IMR-90 (cell line): ENCODE measurements at regions not wholly inside any gene's neighbourhood (a gene's known extent, or its start where the extent isn't known, plus 50 kb on each side); places are given as distances from the start of the nearest gene placed in this dataset.

Experiments
- ATAC-seq: fragments of 200-7000 bp; cut with Tn5 transposase; 2 replicates; pipeline ENCODE4 v1.9.1; 2020; ENCODE audit warnings: low read depth, mild to moderate bottlenecking, moderate library complexity
- BruUV-seq: library from RNA; stranded (reverse); fragments of 400-500 nt; replicated peaks from 2 replicates; lab custom pipeline; 2021; lab: Mats Ljungman, UMichigan
- CTCF ChIA-PET: fragments of 300-600 bp; formaldehyde crosslinking; extraction: SDS; loops from one replicate; lab custom pipeline; 2021; ENCODE audit warnings: antibody characterized with exemption; lab: Yijun Ruan, JAX
- POLR2A ChIA-PET: fragments of 300-600 bp; sonication (Branson Sonifier 250); formaldehyde crosslinking; loops from one replicate; lab custom pipeline; 2022; ENCODE audit warnings: antibody characterized with exemption; ENCODE audit not compliant: unreplicated experiment; lab: Charles Lee
- DNase-seq: peaks from one replicate; pipeline ENCODE4 v3.0.0; 2013
- H2AFZ ChIP-seq: replicated peaks from 2 replicates; pipeline ENCODE3; 2013; ENCODE audit warnings: low read length, mild to moderate bottlenecking; ENCODE audit not compliant: poor library complexity
- H2AK5ac ChIP-seq: 2 replicates; pipeline ENCODE4 v1.6.1; 2013; ENCODE audit warnings: low read depth, low read length, inconsistent platforms
- H2AK9ac ChIP-seq: replicated peaks from 2 replicates; pipeline ENCODE3; 2013; ENCODE audit warnings: mild to moderate bottlenecking, low read depth, low read length, moderate library complexity; ENCODE audit not compliant: poor library complexity
- H2BK120ac ChIP-seq: 2 replicates; pipeline ENCODE4 v1.6.1; 2013; ENCODE audit warnings: low read depth, low read length, inconsistent platforms
- H2BK15ac ChIP-seq: 3 replicates; pipeline ENCODE4 v1.6.1; 2013; ENCODE audit warnings: low read depth, low read length, inconsistent platforms
- H2BK20ac ChIP-seq: 2 replicates; pipeline ENCODE4 v1.6.1; 2013; ENCODE audit warnings: low read depth, mild to moderate bottlenecking, inconsistent platforms, low read length, moderate library complexity
- H2BK5ac ChIP-seq: 2 replicates; pipeline ENCODE4 v1.6.1; 2013; ENCODE audit warnings: mild to moderate bottlenecking, low read depth, low read length, inconsistent platforms; ENCODE audit not compliant: poor library complexity, severe bottlenecking
- H3K14ac ChIP-seq: replicated peaks from 2 replicates; pipeline ENCODE4 v1.6.1; 2013; ENCODE audit warnings: low read depth, low read length, inconsistent platforms
- H3K18ac ChIP-seq: 2 replicates; pipeline ENCODE4 v1.6.1; 2013; ENCODE audit warnings: low read depth, low read length, control low read depth
- H3K23ac ChIP-seq: 2 replicates; pipeline ENCODE4 v1.6.1; 2013; ENCODE audit warnings: low read depth, low read length, inconsistent platforms
- H3K27ac ChIP-seq: 2 replicates; pipeline ENCODE4 v1.5.1; 2013; ENCODE audit warnings: mild to moderate bottlenecking, control low read depth, low read length; ENCODE audit not compliant: insufficient read depth
- H3K27me3 ChIP-seq: 2 replicates; pipeline ENCODE4 v1.6.1; 2013; ENCODE audit warnings: low read length; ENCODE audit not compliant: control insufficient read depth, insufficient read depth
- H3K36me3 ChIP-seq: 2 replicates; pipeline ENCODE4 v1.6.1; 2013; ENCODE audit warnings: low read length, mixed read lengths; ENCODE audit not compliant: control insufficient read depth, insufficient read depth
- H3K4ac ChIP-seq: 2 replicates; pipeline ENCODE4 v1.6.1; 2013; ENCODE audit warnings: low read depth, low read length, inconsistent platforms
- H3K4me1 ChIP-seq: 2 replicates; pipeline ENCODE4 v1.6.1; 2013; ENCODE audit warnings: low read length, mixed read lengths; ENCODE audit not compliant: control insufficient read depth, insufficient read depth
- H3K4me2 ChIP-seq: 2 replicates; pipeline ENCODE4 v1.6.1; 2013; ENCODE audit warnings: low read depth, mild to moderate bottlenecking, control low read depth, low read length, moderate library complexity
- H3K4me3 ChIP-seq: 2 replicates; pipeline ENCODE4 v1.5.1; 2013; ENCODE audit warnings: low read depth, mild to moderate bottlenecking, control low read depth, low read length, moderate library complexity; ENCODE audit not compliant: insufficient read depth
- H3K56ac ChIP-seq: 2 replicates; pipeline ENCODE4 v1.6.1; 2013; ENCODE audit warnings: low read length, inconsistent platforms; ENCODE audit not compliant: insufficient read depth; ENCODE audit errors: extremely low read depth
- H3K79me1 ChIP-seq, 2 experiments: 2 replicates each; pipeline ENCODE4 v1.6.1; 2013; ENCODE audit warnings: low read length in 2 of 2, inconsistent platforms in 1 of 2, low read depth in 1 of 2
- H3K9ac ChIP-seq: 2 replicates; pipeline ENCODE4 v1.6.1; 2013; ENCODE audit warnings: low read depth, low read length, control low read depth
- H3K9me1 ChIP-seq: 2 replicates; pipeline ENCODE4 v1.6.1; 2013; ENCODE audit warnings: low read length, inconsistent platforms; ENCODE audit not compliant: insufficient read depth
- H3K9me3 ChIP-seq: 2 replicates; pipeline ENCODE4 v1.6.1; 2013; ENCODE audit warnings: low read length; ENCODE audit not compliant: control insufficient read depth, insufficient read depth
- H4K20me1 ChIP-seq: 2 replicates; pipeline ENCODE4 v1.6.1; 2013; ENCODE audit warnings: low read length, inconsistent platforms; ENCODE audit not compliant: insufficient read depth
- H4K5ac ChIP-seq: 2 replicates; pipeline ENCODE4 v1.6.1; 2013; ENCODE audit warnings: mild to moderate bottlenecking, low read depth, low read length, control low read depth
- H4K8ac ChIP-seq, 2 experiments: 2 replicates each; pipeline ENCODE4 v1.6.1; 2013; ENCODE audit warnings: low read depth in 2 of 2, low read length in 2 of 2, control low read depth in 1 of 2, inconsistent platforms in 1 of 2
- H4K91ac ChIP-seq: 2 replicates; pipeline ENCODE4 v1.6.1; 2013; ENCODE audit warnings: low read depth, low read length, inconsistent platforms; ENCODE audit not compliant: insufficient read depth
- ELK1 ChIP-seq: fragments of 150-350 bp; IDR thresholded peaks from 2 replicates; pipeline ENCODE4 v1.6.1; 2016; ENCODE audit warnings: low read depth, mild to moderate bottlenecking, low read length, moderate library complexity, borderline replicate concordance
- MAFK ChIP-seq: IDR thresholded peaks from 2 replicates; pipeline ENCODE4 v1.6.1; 2012; ENCODE audit warnings: low read depth, low read length, improper control_type of control experiment
- MAZ ChIP-seq: IDR thresholded peaks from 2 replicates; pipeline ENCODE4 v1.6.1; 2012; ENCODE audit warnings: low read depth, mild to moderate bottlenecking, low read length, improper control_type of control experiment, moderate library complexity, borderline replicate concordance
- WGBS, 2 experiments: methylation state at CpG; one replicate each; pipeline versions ENCODE4 v1.1.5 to v1.1.7; 2013; ENCODE audit warnings: missing lambda C conversion rate in 2 of 2; ENCODE audit not compliant: insufficient read length in 1 of 2; ENCODE audit errors: extremely low coverage in 2 of 2; 5-methylcytosine and 5-hydroxymethylcytosine counted together
- dilution Hi-C: fragments of 300-500 bp; cut with HindIII; formaldehyde crosslinking; loops from one replicate; pipeline ENCODE4 v1.14.3; 2018; ENCODE audit warnings: low sequenced_read_pairs; ENCODE audit not compliant: unreplicated experiment
- in situ Hi-C: fragments of 300-500 bp; cut with MboI; formaldehyde crosslinking; loops from 3 replicates; pipeline ENCODE4 v1.14.3; 2019; ENCODE audit warnings: low sequenced_read_pairs, inconsistent platforms, mixed read lengths
- intact Hi-C: fragments of 100-400 bp; cut with micrococcal nuclease; formaldehyde crosslinking; loops from 2 replicates; pipeline ENCODE4 v1.10.0; 2022

- no peaks in the 10 kb centered on the region; the same call in 1 of the 2 replicates for H4K20me1 ChIP-seq
- H2BK15ac ChIP-seq: no peak overlapping the region
- no peak overlapping the region for H4K91ac ChIP-seq
- no peak overlapping the region for H3K27ac ChIP-seq
- H3K18ac ChIP-seq: peak overlapping the region; percentile 25; the same call in 1 of the 2 replicates
- no peaks in the 10 kb centered on the region for H3K9me3 ChIP-seq
- H3K9me1 ChIP-seq: no peaks in the 10 kb centered on the region
- H3K4ac ChIP-seq: no peak overlapping the region
- no peak overlapping the region for H2BK120ac ChIP-seq
- no peak overlapping the region for H2AFZ ChIP-seq
- no peak overlapping the region for H2AK9ac ChIP-seq
- H4K8ac ChIP-seq: no peak overlapping the region
- H3K23ac ChIP-seq: no peak overlapping the region
- H3K4me1 ChIP-seq: peaks cover 2% of the 10 kb centered on the region; the same call in 1 of the 2 replicates
- H3K4me2 ChIP-seq: no peak overlapping the region
- intact Hi-C loops: no loop called here
- no peak for DNase-seq
- H3K27me3 ChIP-seq: peaks cover 7% of the 10 kb centered on the region
- H3K9ac ChIP-seq: no peak overlapping the region
- H3K36me3 ChIP-seq: no peaks in the 10 kb centered on the region
- no peak overlapping the region for H3K4me3 ChIP-seq
- ATAC-seq: no peak
- in situ Hi-C loops: no loop called here
- 92% methylated on average over 2 of the region's 8 CpGs; no CpG with 5 or more reads in 1 of the 2 experiments for WGBS, 2 experiments
- H2BK5ac ChIP-seq: no peak overlapping the region
- no peaks in the 10 kb centered on the region for H3K79me1 ChIP-seq
- no peak overlapping the region for H3K14ac ChIP-seq
- peak overlapping the region; percentile 36; the same call in 1 of the 2 replicates for H4K5ac ChIP-seq
- H2BK20ac ChIP-seq: no peak overlapping the region
- TF ChIP-seq ELK1 (no peak), MAZ (no peak), MAFK (no peak)
- BruUV-seq: no TSS peak
- POLR2A ChIA-PET: no interaction called here
- H3K56ac ChIP-seq: no peak overlapping the region
- dilution Hi-C loops: no loop called here
- H2AK5ac ChIP-seq: no peak overlapping the region
- CTCF ChIA-PET: no interaction called here
Measured at GRCh38 chr15:98526094-98526493, 122.2 kb upstream of the IGF1R start.
